SJSA1 (cell line): ENCODE measurements at regions not wholly inside any gene's neighbourhood (a gene's known extent, or its start where the extent isn't known, plus 50 kb on each side); places are given as distances from the start of the nearest gene placed in this dataset.

Experiments used
- DNase-seq, 2 experiments: peaks; one replicate each; pipeline ENCODE4 v3.0.0-alpha.2; 2015 to 2020; ENCODE audit warnings: low spot score in 2 of 2, low read depth in 1 of 2
- H3K27ac ChIP-seq: fragments of 250-450 bp; sonication (Bioruptor Pico); 2 replicates; pipeline ENCODE4 v1.5.1; 2020; ENCODE audit warnings: mild to moderate bottlenecking, moderate library complexity
- H3K27me3 ChIP-seq: fragments of 250-450 bp; sonication (Bioruptor Pico); replicated peaks from 2 replicates; pipeline ENCODE4 v1.5.1; 2020; ENCODE audit warnings: mild to moderate bottlenecking, moderate library complexity
- H3K36me3 ChIP-seq: fragments of 250-450 bp; sonication (Bioruptor Pico); 2 replicates; pipeline ENCODE4 v1.5.1; 2020; ENCODE audit warnings: mild to moderate bottlenecking
- H3K4me1 ChIP-seq: fragments of 250-450 bp; sonication (Bioruptor Pico); replicated peaks from 2 replicates; pipeline ENCODE4 v1.6.1; 2021; ENCODE audit warnings: mild to moderate bottlenecking
- H3K4me3 ChIP-seq: fragments of 250-450 bp; sonication (Bioruptor Pico); 2 replicates; pipeline ENCODE4 v1.5.1; 2020; ENCODE audit warnings: mild to moderate bottlenecking
- H3K9me3 ChIP-seq: fragments of 250-450 bp; sonication (Bioruptor Pico); replicated peaks from 2 replicates; pipeline ENCODE4 v1.5.1; 2020; ENCODE audit warnings: mild to moderate bottlenecking

DNA sequence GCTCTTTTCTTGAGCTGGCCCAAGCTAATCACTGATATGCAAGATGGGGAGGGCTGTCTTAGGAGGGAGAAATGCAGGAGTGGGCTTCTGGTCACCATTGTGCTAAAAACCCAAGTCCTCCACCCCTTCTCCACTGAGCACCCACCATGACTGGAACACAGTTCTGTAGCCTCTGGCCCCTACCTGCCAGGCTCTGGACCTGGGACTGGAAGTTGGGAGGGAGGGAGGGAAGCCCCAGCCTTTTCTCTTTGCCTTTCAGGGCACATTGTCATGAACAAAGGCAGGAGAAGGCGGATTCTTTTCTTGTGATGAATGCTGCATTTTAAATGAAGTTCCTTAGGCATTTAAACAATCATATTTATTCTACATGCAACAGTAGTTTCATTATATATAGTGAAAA lies 559.1 kb upstream of the TRPC7 start:
- H3K27me3 ChIP-seq = peaks cover 4% of the 10 kb centered on the region; the same call in 1 of the 2 replicates
- DNase-seq = no peak
- H3K9me3 ChIP-seq = no peaks in the 10 kb centered on the region
- H3K4me1 ChIP-seq = no peaks in the 10 kb centered on the region
- no peaks in the 10 kb centered on the region for H3K36me3 ChIP-seq
- no peak overlapping the region for H3K4me3 ChIP-seq
- H3K27ac ChIP-seq = no peak overlapping the region

DNA sequence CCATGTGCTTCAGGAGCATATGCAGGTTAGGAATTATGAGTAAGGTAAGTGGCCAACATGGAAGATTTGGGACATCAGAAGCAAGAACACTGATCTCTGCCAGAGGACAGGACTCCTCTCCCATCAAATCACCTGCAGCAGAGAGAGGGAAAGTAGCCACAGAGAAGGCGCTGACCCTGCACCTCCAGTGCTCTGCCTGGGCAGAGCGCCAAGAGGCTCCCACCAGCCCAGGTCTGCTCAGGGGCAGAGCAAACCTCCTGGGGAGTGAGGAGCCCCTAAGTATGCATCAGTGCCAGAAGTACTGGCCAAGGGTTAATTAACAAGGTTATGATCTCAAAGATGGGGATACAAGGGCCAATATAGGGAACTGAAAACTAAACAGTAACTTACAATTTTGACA lies 545.3 kb upstream of the TRPC7 start:
- no peaks in the 10 kb centered on the region for H3K27me3 ChIP-seq
- H3K4me3 ChIP-seq = no peak overlapping the region
- DNase-seq = no peak
- no peak overlapping the region for H3K27ac ChIP-seq
- no peaks in the 10 kb centered on the region for H3K9me3 ChIP-seq
- no peaks in the 10 kb centered on the region for H3K4me1 ChIP-seq
- no peaks in the 10 kb centered on the region for H3K36me3 ChIP-seq

DNA sequence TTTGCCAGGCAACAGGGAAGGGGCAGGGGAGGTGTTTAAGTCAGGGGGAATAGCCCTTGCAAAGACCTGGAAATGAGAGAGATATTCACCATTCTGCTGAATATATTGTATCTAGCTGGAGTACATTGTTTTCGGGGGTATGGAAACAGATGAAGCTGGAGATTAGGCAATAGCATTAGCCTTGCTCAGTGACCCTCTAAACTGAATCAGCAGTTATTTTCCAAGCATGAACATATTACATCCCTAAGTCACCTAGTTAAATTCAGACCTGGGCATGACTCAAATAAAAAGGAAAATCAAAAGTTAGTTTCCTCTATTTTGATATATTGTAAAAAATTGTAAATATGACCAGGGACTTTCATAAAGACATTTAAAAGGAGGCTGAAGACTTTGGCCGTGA lies 544.6 kb upstream of the TRPC7 start:
- DNase-seq = no peak
- Histone ChIP-seq H3K27ac (no peak overlapping the region), H3K4me1 (no peaks in the 10 kb centered on the region), H3K4me3 (no peak overlapping the region), H3K9me3 (no peaks in the 10 kb centered on the region), H3K27me3 (no peaks in the 10 kb centered on the region), H3K36me3 (no peaks in the 10 kb centered on the region)

DNA sequence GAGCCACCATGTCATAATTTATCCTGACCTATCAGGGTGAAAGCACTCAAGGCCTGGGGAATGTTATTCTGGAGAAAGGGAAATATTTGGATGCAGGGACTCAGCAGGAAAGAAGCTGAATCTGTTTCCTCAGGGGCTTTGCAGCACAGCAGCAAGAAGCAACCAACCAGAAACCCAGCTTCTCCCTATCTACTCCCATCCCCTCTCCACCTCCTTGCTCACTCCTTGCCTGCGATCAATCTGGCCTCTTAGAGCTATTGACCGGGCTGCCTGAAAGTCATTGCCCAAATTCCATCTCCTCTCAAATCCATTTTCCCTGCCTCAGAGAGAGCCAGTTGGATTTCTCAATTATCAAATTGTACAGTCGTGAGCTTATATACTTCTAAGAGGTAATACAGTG lies 542.0 kb upstream of the TRPC7 start:
- H3K9me3 ChIP-seq = no peaks in the 10 kb centered on the region
- no peaks in the 10 kb centered on the region for H3K4me1 ChIP-seq
- no peak overlapping the region for H3K4me3 ChIP-seq
- no peaks in the 10 kb centered on the region for H3K36me3 ChIP-seq
- no peaks in the 10 kb centered on the region for H3K27me3 ChIP-seq
- no peak for DNase-seq
- no peak overlapping the region for H3K27ac ChIP-seq

DNA sequence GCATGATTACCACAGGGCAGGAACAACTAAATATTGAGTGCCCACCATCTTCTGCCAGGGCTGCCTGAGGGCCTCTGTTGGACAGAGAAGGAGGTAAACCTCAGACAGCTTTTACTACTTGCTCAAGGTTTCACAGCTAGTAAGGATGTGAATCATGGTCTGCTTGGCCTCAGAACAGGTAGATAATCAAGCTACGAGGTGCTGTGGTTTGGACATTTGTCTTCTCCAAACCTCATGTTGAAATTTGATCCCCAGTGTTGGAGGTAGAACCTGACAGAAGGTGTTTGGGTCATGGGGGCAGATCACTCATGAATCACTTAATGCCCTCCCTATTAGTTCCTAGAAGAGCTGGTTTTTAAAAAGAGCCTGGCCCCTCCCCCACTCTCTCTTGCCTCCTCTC lies 541.2 kb upstream of the TRPC7 start:
- H3K4me1 ChIP-seq = no peaks in the 10 kb centered on the region
- DNase-seq = no peak
- H3K4me3 ChIP-seq = no peak overlapping the region
- H3K27ac ChIP-seq = no peak overlapping the region
- H3K9me3 ChIP-seq = no peaks in the 10 kb centered on the region
- no peaks in the 10 kb centered on the region for H3K36me3 ChIP-seq
- H3K27me3 ChIP-seq = no peaks in the 10 kb centered on the region

DNA sequence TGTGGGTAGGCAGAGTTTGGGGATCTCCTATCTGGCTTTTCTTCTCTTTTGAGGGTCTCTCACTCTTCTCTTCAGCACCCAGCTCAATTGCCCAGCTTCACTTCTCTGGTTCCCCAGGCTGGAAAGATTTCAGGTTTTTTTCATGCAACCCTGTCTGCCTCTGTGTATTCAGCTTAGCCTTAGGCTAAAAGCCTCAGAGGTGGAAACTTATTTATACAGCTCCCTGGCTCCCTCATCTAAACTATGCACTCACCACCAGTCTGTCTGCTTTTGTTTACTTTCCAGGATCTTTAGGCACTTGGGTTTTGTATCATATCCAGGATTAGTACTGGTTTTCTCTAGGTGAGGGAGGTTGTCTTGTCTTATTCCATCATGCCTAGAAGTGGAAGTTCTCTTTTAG lies 540.2 kb upstream of the TRPC7 start:
- DNase-seq = no peak
- Histone ChIP-seq H3K4me1 (no peaks in the 10 kb centered on the region), H3K4me3 (no peak overlapping the region), H3K27ac (no peak overlapping the region), H3K9me3 (no peaks in the 10 kb centered on the region), H3K36me3 (no peaks in the 10 kb centered on the region), H3K27me3 (no peaks in the 10 kb centered on the region)

DNA sequence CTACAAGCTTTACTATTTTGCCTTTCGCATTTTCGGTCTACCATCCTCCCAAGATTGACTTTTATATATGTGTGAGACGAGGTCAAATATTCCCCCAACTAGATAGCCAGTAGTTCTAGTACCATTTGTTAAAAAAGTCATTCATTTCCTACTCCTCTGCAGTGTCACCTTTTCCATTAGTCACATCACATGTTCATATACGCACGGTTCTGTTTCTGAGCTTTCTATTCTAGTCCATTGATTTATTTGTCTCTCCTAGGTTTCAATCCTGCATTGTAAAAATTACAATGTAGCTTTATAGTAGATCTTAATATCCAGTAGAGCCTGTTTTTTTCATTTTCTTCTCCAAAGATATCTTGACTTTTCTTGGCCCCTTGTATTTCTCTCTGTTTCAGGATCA lies 528.7 kb upstream of the TRPC7 start:
- Histone ChIP-seq H3K27ac (no peak overlapping the region), H3K4me3 (no peak overlapping the region), H3K27me3 (no peaks in the 10 kb centered on the region), H3K36me3 (no peaks in the 10 kb centered on the region), H3K4me1 (no peaks in the 10 kb centered on the region), H3K9me3 (no peaks in the 10 kb centered on the region)
- no peak for DNase-seq

DNA sequence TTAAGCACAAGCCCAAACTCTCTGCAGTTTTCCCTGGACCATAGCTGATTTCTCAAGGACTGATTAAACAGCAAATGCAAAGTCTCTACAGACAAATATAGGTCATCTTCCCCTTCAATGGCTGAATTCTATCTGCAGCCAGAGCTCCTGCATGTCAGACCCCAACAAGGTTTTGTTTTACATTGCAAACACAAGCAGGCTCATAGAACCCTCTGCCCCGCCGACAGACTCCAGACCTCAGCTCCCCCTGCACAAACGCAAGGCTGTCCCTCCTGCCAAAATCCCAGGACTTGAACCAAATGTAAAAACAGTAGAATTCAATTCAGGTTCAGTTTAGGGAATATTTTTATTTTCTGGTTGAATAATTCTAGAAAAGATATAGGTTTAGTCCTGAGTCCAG lies 526.7 kb upstream of the TRPC7 start:
- no peak for DNase-seq
- Histone ChIP-seq H3K9me3 (no peaks in the 10 kb centered on the region), H3K36me3 (no peaks in the 10 kb centered on the region), H3K27ac (no peak overlapping the region), H3K4me3 (no peak overlapping the region), H3K27me3 (peaks cover 5% of the 10 kb centered on the region; the same call in 1 of the 2 replicates), H3K4me1 (no peaks in the 10 kb centered on the region)

DNA sequence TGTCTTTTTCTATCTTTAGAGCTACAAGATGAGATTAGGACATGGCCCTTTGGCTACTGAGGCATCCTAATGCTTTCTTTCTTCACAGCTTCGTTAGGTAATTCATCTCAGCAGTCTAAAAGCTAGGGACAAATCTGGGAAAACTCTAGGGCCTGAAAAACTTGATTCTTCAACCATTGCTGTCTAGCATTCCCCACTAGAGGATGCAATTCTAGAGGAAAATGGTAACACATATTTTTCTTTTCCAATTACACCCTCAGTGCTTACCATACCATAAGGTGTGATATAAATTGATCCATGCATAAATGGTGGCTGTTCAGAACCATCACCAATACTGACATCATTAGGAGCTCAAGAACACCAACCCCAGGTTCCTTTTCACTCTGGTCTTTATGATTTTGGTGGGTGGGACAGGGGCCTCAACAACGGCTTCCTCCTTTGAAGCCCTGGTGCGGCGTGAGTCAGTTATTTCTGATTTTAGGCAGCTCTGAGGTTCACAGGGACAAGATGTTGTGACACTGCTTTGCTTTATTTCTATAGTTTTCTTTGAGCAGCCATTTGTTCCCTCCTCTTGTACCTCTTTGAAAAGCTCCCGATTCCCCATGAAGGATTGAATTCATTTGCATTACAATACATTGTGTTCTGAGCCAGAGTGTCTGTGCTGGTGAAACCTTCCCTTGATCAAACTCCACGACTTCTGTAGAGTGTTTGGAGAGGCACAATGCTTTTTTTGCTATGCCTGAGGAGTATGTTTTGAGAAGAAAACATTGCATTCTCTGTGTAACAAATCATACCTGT lies 526.0 kb upstream of the TRPC7 start:
- Histone ChIP-seq H3K36me3 (no peaks in the 10 kb centered on the region), H3K4me3 (no peak overlapping the region), H3K27ac (no peak overlapping the region), H3K4me1 (no peaks in the 10 kb centered on the region), H3K27me3 (peaks cover 5% of the 10 kb centered on the region; the same call in 1 of the 2 replicates), H3K9me3 (no peaks in the 10 kb centered on the region)
- no peak for DNase-seq

DNA sequence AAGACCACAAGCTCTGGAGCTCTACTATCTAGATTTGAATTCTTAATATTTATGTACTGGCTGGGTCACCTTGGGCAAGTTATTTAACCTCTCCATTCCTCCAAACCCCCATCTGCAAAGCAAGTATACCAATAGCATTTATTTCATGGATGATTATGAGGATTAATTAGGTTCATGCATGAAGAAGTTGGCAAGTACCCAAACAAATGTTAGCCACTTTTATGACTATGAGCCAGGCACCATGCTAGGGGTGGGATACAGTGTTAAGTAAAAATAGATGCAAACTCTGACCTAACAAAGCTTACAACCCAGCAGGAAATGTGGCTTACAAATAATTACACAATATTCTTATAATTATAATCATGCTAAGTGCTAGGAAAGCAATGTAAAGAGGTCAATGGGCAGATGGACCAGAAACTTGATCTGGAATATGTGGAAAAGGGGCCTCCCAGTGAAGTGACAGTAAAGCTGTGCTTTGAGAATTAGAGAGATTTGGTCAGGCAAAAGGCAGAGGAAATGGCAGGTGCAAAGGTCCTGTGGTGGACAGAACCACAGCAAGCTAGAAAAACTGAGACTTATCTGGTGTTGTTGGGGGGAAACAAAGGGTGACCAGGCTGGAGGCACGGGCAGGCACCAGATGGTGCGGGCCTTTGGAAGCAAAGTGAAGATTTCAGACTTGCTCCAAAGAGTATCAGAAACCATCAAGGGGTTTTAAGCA lies 525.2 kb upstream of the TRPC7 start:
- peaks cover 7% of the 10 kb centered on the region; the same call in 1 of the 2 replicates for H3K27me3 ChIP-seq

DNA sequence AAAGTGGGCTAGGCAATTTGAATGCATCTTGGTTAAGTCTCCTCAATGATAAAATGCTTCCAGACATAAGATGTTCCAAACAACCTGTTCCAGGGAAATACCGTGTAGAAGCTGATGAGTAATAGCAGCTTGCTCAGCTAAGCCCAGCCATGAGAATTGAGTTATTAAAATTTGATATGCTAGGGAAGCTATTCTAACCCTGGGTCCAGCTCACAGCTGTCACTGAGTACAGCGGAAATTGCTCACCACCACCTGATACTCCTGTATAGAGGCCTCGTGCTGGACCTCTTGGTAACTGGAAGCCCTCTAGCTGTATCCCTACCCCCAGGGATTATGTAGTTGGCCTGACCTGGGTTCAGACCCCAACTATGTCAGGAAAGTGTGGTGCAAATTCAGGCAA lies 521.3 kb upstream of the TRPC7 start:
- H3K27ac ChIP-seq = no peak overlapping the region
- H3K4me3 ChIP-seq = no peak overlapping the region
- H3K9me3 ChIP-seq = no peaks in the 10 kb centered on the region
- DNase-seq = no peak
- H3K4me1 ChIP-seq = no peaks in the 10 kb centered on the region
- H3K27me3 ChIP-seq = peaks cover 12% of the 10 kb centered on the region; the same call in 1 of the 2 replicates
- no peaks in the 10 kb centered on the region for H3K36me3 ChIP-seq

More for the DNA sequence above, 525.2 kb upstream of the TRPC7 start:
- Histone ChIP-seq H3K4me3 (no peak overlapping the region), H3K9me3 (no peaks in the 10 kb centered on the region), H3K36me3 (no peaks in the 10 kb centered on the region), H3K27ac (no peak overlapping the region), H3K4me1 (no peaks in the 10 kb centered on the region)
- DNase-seq = no peak

DNA sequence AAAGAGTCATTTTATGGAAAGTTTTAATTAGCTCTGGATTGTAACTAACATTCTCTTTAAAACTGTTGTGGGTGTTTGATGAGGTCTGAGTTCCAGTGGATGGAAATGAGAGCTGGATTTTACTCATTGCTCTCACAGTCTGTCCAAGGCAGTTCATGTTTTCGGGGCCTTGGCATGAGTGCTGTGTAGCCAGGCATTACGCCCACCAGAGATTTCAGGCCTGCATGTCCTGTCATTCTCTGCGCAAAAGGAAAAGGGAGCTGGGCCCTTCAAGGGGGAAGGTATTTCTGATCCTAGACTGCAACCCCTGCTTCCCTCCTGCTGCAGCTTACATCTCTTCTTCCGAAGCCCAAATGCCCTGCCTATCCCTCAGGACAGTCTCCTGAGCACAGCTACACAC lies 499.6 kb upstream of the TRPC7 start:
- Histone ChIP-seq H3K9me3 (no peaks in the 10 kb centered on the region), H3K27me3 (peaks cover under 1% of the 10 kb centered on the region; the same call in 1 of the 2 replicates), H3K4me1 (no peaks in the 10 kb centered on the region), H3K27ac (no peak overlapping the region), H3K4me3 (no peak overlapping the region), H3K36me3 (no peaks in the 10 kb centered on the region)
- DNase-seq = no peak

DNA sequence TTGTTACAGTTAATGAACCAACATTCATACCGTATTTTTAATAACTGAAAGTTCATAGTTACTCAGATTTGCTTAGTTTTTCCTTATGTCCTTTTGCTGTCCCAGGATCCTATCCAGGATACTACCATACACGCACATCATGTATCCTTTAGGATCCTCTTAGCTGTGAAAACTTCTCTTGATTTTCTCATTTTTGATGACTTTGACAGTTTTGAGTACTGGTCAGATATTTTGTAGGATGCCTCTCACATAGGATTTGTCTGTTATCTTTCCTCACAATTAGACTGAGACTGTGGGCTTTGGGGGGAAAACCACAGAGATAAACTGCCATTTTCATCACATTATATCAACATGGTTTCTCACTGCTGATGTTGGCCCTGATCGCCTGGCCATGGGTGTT lies 491.3 kb upstream of the TRPC7 start:
- DNase-seq = no peak
- H3K27ac ChIP-seq = no peak overlapping the region
- no peaks in the 10 kb centered on the region for H3K4me1 ChIP-seq
- H3K9me3 ChIP-seq = no peaks in the 10 kb centered on the region
- H3K27me3 ChIP-seq = no peaks in the 10 kb centered on the region
- H3K36me3 ChIP-seq = no peaks in the 10 kb centered on the region
- no peak overlapping the region for H3K4me3 ChIP-seq

DNA sequence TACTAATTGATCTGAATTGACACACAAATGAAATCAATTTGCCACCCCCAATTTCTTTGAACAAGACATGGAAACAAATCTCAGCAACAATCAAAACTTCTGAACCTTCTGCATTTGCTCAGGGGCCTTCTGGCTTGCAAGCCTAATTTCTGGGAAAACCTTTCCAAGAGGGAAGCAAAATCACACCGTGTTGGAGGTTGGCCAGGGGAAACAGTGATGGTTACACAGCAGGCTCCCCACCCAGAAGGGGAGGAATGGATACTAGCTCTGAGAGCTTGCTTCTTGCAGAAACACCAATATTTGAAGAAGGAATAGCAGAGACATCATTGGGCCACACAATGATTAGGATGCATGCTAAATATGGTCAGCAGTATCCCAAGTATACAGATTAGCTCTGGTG lies 488.6 kb upstream of the TRPC7 start:
- no peak overlapping the region for H3K27ac ChIP-seq
- no peaks in the 10 kb centered on the region for H3K36me3 ChIP-seq
- no peak for DNase-seq
- no peaks in the 10 kb centered on the region for H3K27me3 ChIP-seq
- H3K4me1 ChIP-seq = no peaks in the 10 kb centered on the region
- H3K9me3 ChIP-seq = no peaks in the 10 kb centered on the region
- no peak overlapping the region for H3K4me3 ChIP-seq
